GM19025 (cell line): ENCODE measurements at regions not wholly inside any gene's neighbourhood (a gene's known extent, or its start where the extent isn't known, plus 50 kb on each side); places are given as distances from the start of the nearest gene placed in this dataset.
"Not testable (repeated sequence)": the region's sequence is repeated elsewhere in the genome, so short reads cannot be mapped to it uniquely, and the experiment has no call there.

Experiments
- ATAC-seq: cut with Tn5 transposase; IDR thresholded peaks from one replicate; pipeline ENCODE4 v1.9.1; 2021; ENCODE audit warnings: mild to moderate bottlenecking, low read depth, moderate library complexity; ENCODE audit not compliant: unreplicated experiment

GRCh38 chr13:44757671-44758070 is 181.5 kb upstream of the TSC22D1 start:
- no peak for ATAC-seq

DNA sequence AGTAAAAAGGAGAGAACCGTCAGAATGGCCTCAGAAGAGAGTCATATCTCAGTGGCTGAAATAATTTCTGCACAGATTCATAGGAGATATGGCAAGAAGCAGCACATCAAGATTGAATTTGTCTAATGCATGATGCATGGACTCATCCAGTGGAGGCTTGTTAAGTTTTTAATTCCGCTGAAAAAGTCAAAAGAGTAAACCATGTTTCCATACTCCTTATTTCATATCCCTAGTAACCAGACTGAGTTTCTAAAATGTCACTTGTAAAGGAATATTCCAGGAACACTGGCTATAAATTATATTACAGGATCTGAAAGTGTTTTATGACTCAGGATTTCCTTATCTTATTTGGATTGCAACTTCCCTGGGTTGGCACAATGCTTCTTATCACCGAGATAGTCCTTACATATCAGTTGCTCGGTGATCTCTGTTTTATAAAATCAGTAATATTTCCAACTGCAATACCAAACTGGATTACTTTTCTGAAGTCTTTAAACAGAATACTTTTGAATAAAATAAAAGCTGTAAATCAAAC is 180.2 kb upstream of the TSC22D1 start:
- no peak for ATAC-seq

DNA sequence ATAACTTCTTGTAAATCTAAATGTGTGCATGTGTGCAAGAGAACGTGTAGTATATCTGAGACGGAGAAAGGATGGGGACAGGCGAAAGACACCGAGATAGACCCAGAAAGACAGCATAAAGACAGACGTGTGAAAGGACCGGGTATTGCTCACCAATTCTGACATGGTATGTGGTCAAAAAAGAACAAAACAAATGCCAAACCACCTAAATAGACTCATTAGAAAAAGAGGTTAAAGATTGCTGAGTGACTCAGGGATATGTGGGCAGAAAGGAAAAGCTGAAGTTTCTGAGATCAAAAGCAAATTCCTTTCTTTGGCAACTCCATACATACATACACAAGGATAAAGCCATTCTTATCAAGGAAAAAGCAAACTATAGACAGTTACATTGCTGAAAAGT is 179.7 kb upstream of the TSC22D1 start:
- ATAC-seq, result no peak

GRCh38 chr13:44752164-44752563 is 176.0 kb upstream of the TSC22D1 start:
- ATAC-seq, result no peak

DNA sequence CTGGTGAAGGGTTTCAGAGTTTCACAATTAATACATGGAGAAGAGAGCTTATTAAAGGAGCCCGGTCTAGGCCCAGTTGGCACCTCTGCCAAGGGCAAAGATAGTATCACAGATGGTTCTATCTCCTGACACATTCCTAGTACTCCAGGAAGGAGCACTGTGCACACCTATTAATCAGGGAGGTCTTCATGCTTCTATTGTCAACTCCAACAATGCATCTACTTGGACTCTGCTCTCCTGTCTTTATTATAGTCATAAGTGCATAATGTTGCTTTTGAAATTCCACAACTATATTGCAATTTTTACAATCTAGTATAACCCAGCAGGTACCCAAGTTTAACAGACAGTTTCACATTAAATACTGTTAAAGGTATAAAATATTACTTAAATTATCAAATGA is 174.5 kb upstream of the TSC22D1 start:
- ATAC-seq, result no peak

- no peak for ATAC-seq
These were observed 173.8 kb upstream of the TSC22D1 start for GRCh38 chr13:44749906-44750305.

DNA sequence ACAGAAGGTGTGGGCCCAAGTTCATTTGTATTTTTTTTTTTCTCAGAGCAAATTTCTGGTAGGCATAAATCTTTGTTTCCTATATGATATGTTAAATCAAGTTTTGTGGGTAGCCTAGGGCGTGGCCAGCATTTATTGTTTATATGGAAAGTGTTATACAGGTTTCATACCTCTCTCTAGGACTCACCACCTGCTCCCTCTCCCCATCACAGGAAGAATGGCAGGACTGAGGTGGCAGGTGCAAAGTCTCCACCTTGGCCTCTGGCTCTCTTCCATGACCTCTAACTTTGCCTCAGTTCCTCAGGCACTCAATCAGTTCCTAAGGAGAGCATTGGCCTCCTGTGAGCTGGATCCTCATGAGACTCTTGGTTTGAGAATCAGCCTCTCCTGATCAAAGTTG is 172.3 kb upstream of the TSC22D1 start:
- ATAC-seq, result no peak

GRCh38 chr13:44747179-44747578 is 171.0 kb upstream of the TSC22D1 start:
- no peak for ATAC-seq

GRCh38 chr13:44746690-44747089 is 170.6 kb upstream of the TSC22D1 start:
- ATAC-seq, result no peak

GRCh38 chr13:44744880-44745633 is 168.9 kb upstream of the TSC22D1 start:
- ATAC-seq, result no peak

- no peak for ATAC-seq
These were observed 163.4 kb upstream of the TSC22D1 start for GRCh38 chr13:44739539-44739938.

- ATAC-seq, result no peak
These were observed 163.0 kb upstream of the TSC22D1 start for GRCh38 chr13:44739120-44739519.

DNA sequence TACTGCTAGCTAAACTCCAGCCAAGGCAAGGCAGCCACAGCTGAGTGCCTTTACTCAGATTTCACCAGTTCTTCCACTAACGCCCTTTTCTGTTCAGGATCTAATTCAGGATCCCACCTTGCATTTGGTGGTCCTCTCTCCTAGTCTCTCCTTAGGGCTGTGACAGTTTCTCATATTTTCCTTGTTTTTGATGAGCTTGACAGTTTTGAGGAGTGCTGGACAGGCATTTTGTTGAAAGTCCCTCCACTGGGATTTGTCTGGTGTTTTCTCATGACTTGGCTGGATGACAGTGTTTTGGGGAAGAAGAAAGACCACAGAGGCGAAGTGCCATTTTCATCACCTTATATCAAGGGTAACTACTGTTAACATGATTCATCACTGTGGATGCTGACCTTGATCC is 162.3 kb upstream of the TSC22D1 start:
- ATAC-seq, result no peak

DNA sequence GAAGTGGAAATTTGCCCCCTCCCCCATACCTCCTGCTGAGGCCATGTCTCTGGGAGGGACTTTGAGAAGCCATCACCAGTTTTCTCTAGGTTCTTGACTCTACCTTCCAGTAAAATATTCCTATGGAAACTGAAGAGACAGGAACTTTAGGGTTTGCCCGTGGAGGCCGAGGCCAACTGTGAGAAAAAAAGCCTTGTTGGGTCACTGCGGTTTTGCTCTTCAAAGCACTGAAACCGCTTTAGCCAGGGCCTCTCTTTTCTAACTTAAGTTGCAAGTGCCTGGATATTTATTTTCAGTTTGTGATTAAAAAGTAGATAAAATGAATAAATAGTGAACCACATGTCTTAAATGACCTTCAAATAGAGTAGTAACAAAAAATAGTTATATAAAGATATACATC is 159.7 kb upstream of the TSC22D1 start:
- ATAC-seq, result no peak

DNA sequence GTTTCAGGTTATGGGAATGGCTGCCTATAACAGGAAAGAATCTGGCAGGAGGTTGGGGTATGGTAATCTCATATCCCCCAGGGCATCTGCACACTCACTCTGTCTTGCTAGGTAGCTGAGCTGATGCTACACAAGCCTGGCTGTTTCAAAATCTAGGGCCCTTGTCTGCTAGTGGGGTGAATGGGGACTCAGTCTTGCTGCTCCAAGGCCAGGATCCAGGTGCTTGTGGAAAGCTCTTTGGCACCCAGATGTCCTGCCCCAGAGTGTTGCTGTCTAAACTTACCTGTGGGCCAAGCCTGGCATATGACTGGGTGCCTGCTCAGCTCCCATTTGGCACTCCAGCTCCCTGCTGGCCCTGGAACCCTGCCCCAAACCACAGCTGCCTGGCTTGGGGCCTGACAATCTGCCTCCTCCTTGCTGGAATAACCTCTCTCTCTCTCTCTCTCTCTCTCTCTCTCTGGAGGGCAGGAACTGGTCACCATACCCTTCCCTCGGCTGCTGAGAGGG is 158.1 kb upstream of the TSC22D1 start:
- ATAC-seq, result no peak

DNA sequence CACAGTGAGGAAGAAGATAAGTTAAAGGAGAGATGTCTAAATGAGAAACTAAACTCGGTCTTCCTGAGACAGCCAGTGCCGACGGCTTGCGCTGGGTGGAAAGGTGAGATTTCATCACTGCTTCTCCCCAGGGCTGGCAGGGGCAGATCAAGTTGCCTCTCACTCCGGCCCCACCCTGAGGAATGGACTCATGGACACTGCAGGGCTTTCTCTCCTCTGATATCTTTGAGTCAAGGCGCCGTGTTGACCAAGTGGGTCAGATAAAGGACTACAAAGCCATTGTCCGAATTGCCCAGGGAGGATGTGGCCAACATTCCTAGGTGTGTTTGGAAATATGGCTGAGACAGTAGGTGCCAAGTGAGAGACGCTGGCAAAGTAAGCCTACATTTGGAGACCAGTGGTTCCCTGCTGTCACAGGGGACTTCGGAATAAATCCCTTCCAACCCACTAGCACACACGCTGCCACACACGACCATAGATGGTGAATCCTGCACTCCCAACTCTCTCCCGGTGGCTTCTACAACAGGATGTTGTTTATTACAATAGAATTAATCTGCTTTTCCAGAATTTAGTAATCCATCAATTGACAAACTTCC is 156.5 kb upstream of the TSC22D1 start:
- no peak for ATAC-seq

GRCh38 chr13:44730851-44731250 is 154.7 kb upstream of the TSC22D1 start:
- no peak for ATAC-seq

DNA sequence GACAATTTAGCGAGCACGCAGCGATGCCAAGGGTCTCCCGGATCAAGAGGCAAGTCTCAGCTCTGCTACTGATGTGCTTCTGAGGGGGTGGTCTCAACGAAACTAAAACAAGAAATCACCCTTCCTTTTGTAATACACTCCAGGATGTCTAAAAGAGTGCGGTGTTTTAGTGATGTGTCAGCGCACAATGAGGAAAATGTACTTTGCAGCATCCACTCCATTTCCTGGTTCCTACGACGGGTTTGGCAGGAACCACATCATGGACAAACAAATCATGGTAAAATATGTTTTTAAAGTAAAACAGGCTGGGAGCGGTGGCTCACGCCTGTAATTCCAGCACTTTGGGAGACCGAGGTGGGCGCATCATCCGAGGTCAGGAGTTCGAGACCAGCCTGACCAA is 154.0 kb upstream of the TSC22D1 start:
- no peak for ATAC-seq

DNA sequence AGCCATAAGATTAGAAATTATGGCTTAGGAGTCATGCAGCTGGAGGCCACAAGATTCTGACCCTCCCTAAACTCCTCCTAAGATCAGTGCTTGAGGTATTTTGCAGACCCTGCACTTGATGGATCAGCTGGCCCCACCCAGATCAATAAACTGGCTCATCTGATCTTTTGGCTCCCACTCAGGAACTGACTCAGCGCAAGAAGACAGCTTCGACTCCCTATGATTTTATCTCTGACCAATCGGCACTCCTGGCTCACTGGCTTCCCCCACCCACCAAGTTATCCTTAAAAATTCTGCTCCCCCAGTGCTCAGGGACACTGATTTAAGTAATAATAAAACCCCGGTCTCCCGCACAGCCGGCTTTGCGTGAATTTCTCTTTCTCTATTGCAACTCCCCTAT is 151.5 kb upstream of the TSC22D1 start:
- not testable (repeated sequence) for ATAC-seq

GRCh38 chr13:44726778-44727177 is 150.6 kb upstream of the TSC22D1 start:
- ATAC-seq, result no peak

- no peak for ATAC-seq
These were observed 150.1 kb upstream of the TSC22D1 start for GRCh38 chr13:44726214-44726613.
